HUES64 (cell line): ENCODE measurements at regions not wholly inside any gene's neighbourhood (a gene's known extent, or its start where the extent isn't known, plus 50 kb on each side); places are given as distances from the start of the nearest gene placed in this dataset.

ENCODE experiments used
- H3K27ac ChIP-seq: 2 replicates; pipeline ENCODE4 v1.7.0; 2013; ENCODE audit warnings: low read depth, low read length, inconsistent platforms
- H3K27me3 ChIP-seq: 2 replicates; pipeline ENCODE4 v1.6.1; 2013; ENCODE audit warnings: mild to moderate bottlenecking, low read length; ENCODE audit not compliant: insufficient read depth
- H3K36me3 ChIP-seq: 2 replicates; pipeline ENCODE4 v1.6.1; 2013; ENCODE audit warnings: mild to moderate bottlenecking, low read length; ENCODE audit not compliant: insufficient read depth
- H3K4me1 ChIP-seq: 2 replicates; pipeline ENCODE4 v1.6.1; 2013; ENCODE audit warnings: mild to moderate bottlenecking, low read length, moderate library complexity; ENCODE audit not compliant: insufficient read depth
- H3K4me3 ChIP-seq: 2 replicates; pipeline ENCODE4 v1.5.1; 2013; ENCODE audit warnings: mild to moderate bottlenecking, low read length, moderate library complexity
- H3K9ac ChIP-seq: 2 replicates; pipeline ENCODE4 v1.6.1; 2013; ENCODE audit warnings: mild to moderate bottlenecking, low read depth, low read length
- H3K9me3 ChIP-seq: 2 replicates; pipeline ENCODE4 v1.6.1; 2013; ENCODE audit warnings: low read depth, low read length; ENCODE audit not compliant: insufficient read depth
- WGBS: fragments of 150-250, 120-280 bp; methylation state at CpG from one replicate; pipeline ENCODE4 v1.1.7; 2013; ENCODE audit warnings: missing lambda C conversion rate; 5-methylcytosine and 5-hydroxymethylcytosine counted together

DNA sequence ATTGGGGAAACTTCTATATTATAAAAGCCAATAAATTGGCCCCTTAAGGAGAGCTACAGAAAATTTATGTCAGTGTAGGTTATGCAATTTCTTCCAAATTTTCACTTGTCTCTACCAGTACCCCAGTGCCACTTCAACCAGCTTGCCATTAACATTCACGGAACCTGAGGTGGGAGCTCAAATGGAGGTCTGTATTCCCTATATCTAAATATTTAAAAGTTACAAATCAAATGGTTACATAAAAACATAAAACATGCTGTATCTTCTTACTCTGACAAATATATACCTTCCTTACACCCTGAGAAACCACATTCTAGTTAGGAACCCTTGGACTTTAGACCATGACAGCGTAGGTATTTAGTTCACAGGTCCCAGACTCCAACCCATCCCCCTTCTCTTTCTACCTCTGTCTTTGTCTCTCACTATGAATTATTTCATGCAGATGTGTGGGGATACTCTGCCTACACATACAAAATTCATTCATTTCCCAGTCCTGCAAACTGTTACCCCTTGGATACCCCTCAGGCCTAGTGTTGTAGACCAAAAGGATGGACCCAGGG, 127.8 kb upstream of the PMFBP1 start:
- Histone ChIP-seq H3K9ac (no peak overlapping the region), H3K4me3 (no peak overlapping the region), H3K36me3 (no peaks in the 10 kb centered on the region), H3K27me3 (no peaks in the 10 kb centered on the region), H3K9me3 (0 out of 2 replicates have a peak, but pooled peaks cover 2% of the 10 kb centered on the region), H3K4me1 (0 out of 2 replicates have a peak, but pooled peaks cover 4% of the 10 kb centered on the region), H3K27ac (no peak overlapping the region)
- WGBS = 92% methylated on average over 2 of the region's 2 CpGs

DNA sequence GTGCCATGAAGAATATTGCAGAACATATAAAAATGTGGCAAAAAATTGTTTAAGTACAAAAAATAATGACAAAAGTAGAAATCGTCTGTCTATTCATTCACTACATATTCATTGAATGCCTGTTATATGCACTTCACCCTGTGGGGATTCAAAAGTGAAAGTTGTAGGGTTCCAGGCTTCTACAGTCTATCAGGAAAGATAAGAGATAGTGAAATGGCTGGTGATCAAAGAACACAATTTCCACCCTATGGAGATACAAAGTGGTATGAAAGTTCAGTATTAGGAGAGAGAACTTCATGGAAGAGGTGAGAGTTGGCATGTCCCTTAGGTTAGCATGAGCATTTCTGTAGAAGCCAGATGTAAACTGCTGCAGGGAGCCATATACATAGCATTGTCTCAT, 127.0 kb upstream of the PMFBP1 start:
- Histone ChIP-seq H3K9ac (no peak overlapping the region), H3K27me3 (no peaks in the 10 kb centered on the region), H3K4me1 (0 out of 2 replicates have a peak, but pooled peaks cover 4% of the 10 kb centered on the region), H3K36me3 (no peaks in the 10 kb centered on the region), H3K27ac (no peak overlapping the region), H3K4me3 (no peak overlapping the region), H3K9me3 (no peaks in the 10 kb centered on the region)
- WGBS = no CpG with 5 or more reads among the region's 1 CpG

DNA sequence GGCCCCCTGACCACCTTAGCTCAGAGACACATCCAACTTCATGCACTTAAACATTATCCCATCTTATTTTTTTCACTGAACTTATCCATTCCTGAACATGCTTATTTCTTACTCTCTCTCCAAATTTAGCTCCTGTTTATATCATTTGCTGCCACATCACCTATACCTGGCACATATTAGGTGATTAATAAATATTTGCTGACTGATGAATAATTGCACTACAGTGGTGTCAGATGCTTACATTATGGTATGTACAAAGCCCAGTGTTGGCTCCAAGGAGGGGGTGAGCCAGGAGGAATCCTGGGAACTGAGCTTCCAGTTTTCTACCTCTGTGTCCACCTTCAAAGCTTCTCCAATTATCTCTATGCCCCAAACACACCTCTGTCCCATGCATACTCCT, 124.0 kb upstream of the PMFBP1 start:
- no peak overlapping the region for H3K9ac ChIP-seq
- H3K4me1 ChIP-seq = no peaks in the 10 kb centered on the region
- no peak overlapping the region for H3K4me3 ChIP-seq
- no peaks in the 10 kb centered on the region for H3K27me3 ChIP-seq
- no peaks in the 10 kb centered on the region for H3K9me3 ChIP-seq
- no peaks in the 10 kb centered on the region for H3K36me3 ChIP-seq
- H3K27ac ChIP-seq = no peak overlapping the region

DNA sequence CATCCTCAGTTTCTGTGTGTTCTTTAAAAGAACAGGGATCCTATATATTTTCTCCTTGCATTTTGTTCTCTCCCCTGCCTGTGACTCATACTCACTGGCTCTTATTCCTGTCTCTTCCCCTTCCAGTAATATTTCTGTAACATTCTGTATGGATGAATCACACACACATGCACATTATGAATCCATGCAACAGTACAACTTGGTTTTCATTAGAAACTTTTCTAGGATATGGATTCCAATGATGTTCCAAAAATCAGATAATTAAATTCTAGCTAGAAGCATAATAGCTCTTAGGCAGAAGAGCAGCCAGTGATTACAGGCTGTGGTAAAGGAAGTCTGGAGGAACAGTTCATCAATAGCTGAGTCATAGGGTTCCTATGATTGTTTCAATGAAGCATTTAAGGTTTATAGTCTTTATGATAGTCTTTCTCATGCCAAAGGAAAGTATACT, 119.6 kb upstream of the PMFBP1 start:
- no peak overlapping the region for H3K27ac ChIP-seq
- H3K9me3 ChIP-seq = no peaks in the 10 kb centered on the region
- no peaks in the 10 kb centered on the region for H3K4me1 ChIP-seq
- H3K9ac ChIP-seq = no peak overlapping the region
- H3K36me3 ChIP-seq = no peaks in the 10 kb centered on the region
- H3K4me3 ChIP-seq = no peak overlapping the region
- H3K27me3 ChIP-seq = no peaks in the 10 kb centered on the region

DNA sequence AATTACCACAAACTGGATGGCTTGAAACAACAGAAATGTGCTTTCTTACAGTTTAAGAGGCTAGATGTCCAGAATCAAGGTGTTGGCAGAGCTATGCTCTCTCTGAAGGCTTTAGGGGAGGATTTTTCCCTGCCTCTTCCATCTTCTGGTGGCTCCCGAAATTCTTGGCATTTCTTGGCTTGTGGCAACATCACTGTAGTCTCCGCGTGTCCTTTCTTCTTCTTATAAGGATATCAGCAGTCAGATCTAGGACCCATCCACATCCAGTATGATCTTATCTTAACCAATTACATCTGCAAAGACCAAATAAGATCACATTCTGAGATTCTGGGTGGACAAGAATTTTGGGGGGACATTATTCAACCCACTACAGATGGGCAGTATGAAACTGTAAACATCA, 119.2 kb upstream of the PMFBP1 start:
- no peak overlapping the region for H3K27ac ChIP-seq

DNA sequence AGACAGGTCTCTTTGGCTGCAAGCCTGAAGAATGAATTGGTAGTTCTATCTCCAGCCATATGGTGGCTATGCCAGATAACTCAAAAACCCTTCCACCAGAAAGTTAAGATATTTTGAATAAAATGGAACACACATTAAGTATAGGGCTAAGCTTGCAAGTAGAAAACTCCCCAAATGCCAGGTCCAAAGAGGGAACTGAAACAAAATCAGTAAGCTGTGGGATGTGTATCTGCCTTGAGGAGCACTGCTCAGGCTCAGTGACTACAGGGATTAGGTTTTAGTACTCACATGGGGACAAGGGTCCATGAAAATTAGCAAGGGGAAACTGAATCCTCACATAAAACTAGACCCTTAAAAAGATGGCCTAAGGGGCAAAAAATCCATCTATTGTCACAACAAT, 115.7 kb upstream of the PMFBP1 start:
- no peak overlapping the region for H3K4me3 ChIP-seq
- no peak overlapping the region for H3K9ac ChIP-seq
- H3K36me3 ChIP-seq = no peaks in the 10 kb centered on the region
- peaks cover 17% of the 10 kb centered on the region for H3K4me1 ChIP-seq
- no peak overlapping the region for H3K27ac ChIP-seq
- no peaks in the 10 kb centered on the region for H3K27me3 ChIP-seq
- H3K9me3 ChIP-seq = no peaks in the 10 kb centered on the region

More for the DNA sequence above, 119.2 kb upstream of the PMFBP1 start:
- H3K9me3 ChIP-seq = no peaks in the 10 kb centered on the region
- no peak overlapping the region for H3K4me3 ChIP-seq
- H3K27me3 ChIP-seq = no peaks in the 10 kb centered on the region
- WGBS = 87% methylated on average over 3 of the region's 3 CpGs
- peaks cover 1% of the 10 kb centered on the region; the same call in 1 of the 2 replicates for H3K4me1 ChIP-seq
- no peak overlapping the region for H3K9ac ChIP-seq
- H3K36me3 ChIP-seq = no peaks in the 10 kb centered on the region

DNA sequence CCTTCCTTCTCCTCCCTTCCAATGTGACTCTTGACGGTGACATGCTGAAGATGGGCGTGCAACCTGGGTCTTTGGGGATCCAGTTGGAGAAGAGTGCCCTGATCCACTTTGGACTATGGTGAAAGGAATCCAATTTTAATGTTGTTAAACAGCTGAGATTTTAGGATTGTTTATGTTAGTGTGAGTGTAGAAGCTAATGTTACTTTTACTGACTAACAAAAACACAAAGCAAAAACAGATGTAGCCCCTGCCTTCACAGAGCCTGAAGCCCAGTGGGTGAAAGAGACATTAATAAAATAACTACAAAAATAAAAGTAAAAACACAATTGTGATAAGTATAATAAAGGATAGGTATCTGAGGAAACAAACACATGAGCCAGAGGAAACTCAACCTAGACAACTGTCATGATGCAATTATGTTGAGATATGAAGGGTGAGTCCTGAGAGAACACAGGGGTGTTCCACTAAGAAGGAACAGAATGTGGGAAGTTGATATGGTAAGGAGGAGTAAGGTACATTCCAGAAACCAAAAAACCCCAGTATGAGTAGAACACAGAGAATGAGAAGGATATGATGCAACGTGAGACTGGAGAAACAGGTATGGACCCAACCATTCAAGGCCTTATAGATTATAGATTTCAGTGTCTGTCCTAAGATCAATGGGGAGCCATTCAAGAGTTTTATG, 115.1 kb upstream of the PMFBP1 start:
- Histone ChIP-seq H3K27me3 (no peaks in the 10 kb centered on the region), H3K27ac (no peak overlapping the region), H3K4me3 (no peak overlapping the region), H3K36me3 (no peaks in the 10 kb centered on the region), H3K9me3 (no peaks in the 10 kb centered on the region), H3K9ac (no peak overlapping the region), H3K4me1 (peaks cover 17% of the 10 kb centered on the region)
- WGBS = 96% methylated on average over 3 of the region's 3 CpGs

DNA sequence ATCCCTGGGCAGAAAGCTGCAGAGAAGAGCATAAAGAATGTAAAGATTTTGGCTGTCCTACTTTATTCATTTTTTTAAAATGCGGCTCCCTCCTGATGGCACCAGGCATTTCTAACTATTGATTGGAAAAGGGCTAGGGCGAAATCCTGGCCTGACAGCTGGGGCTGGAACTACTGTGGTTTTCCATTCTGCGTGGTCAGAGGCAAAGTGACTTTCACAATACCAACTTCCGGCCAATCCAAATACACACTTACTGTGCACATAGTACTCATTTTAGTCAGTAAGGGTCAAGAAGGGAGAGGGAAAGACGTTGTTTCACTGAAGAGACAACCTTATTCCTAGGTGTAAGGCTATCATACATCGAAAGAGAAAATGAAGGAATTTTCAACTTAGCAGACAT, 113.8 kb upstream of the PMFBP1 start:
- H3K36me3 ChIP-seq = no peaks in the 10 kb centered on the region
- 85% methylated on average over 5 of the region's 6 CpGs for WGBS

DNA sequence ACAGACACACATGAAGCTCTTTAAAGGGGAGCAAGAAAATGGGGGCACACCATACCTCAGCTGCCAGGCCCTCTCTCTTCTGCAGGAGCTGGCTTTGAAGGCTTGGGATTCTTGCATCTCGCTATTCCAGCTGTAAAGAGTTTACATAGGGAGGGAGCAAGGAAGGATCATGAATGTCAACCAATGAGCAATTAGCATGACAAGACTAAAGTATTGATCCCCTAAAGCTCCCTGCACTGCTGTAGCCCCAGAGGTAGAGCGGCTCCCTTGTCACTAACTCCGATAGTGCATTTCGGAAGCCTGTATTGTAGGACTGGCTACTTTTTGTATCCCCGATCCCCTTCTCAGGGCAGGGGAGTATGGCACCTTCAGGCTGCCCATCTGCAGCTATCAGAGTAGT, 113.4 kb upstream of the PMFBP1 start:
- Histone ChIP-seq H3K4me1 (peaks cover 17% of the 10 kb centered on the region), H3K9ac (no peak overlapping the region), H3K36me3 (no peaks in the 10 kb centered on the region), H3K27ac (peak overlapping the region; percentile 42; the same call in 1 of the 2 replicates), H3K9me3 (no peaks in the 10 kb centered on the region), H3K27me3 (no peaks in the 10 kb centered on the region), H3K4me3 (no peak overlapping the region)
- 46% methylated on average over 5 of the region's 5 CpGs for WGBS

More for the DNA sequence above, 113.8 kb upstream of the PMFBP1 start:
- peak overlapping the region; percentile 42; the same call in 1 of the 2 replicates for H3K27ac ChIP-seq
- H3K9ac ChIP-seq = no peak overlapping the region
- peaks cover 17% of the 10 kb centered on the region for H3K4me1 ChIP-seq
- no peaks in the 10 kb centered on the region for H3K9me3 ChIP-seq
- no peaks in the 10 kb centered on the region for H3K27me3 ChIP-seq
- no peak overlapping the region for H3K4me3 ChIP-seq

DNA sequence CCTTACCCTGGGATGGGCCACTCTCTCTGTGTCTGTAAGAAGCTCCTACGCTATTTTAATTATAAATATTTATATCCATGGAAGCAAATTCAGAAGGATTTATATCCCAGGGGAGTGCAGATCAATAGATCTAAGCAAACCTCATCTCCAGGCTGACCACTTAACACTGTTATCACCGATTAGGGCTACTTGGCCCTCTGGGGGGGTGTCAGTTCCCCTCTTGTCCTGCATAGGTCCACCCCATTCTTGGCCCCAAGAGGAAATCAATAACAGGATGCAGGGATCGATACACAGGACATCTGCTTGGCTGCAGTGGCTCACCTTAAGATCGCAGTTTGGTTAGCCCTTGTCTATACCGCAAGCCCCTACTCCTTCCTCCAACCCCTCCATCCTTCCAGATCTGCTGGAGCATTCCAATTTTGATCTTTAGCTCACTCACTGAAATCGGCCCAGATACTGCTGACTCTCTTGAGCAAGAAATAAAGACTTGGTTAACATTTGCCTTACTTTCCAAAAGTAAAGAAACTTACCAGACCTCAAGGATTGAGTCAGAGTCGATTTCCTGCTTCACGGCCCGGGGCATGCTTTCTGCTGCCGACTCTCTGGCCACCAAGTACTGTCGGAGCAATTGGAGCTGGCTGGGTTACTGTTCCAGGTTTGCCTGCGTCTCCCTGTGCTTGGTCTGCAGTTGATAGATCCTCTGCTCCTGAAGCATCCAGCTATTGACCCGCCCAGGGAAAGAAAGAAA, 112.3 kb upstream of the PMFBP1 start:
- WGBS = 89% methylated on average over 11 of the region's 13 CpGs
- Histone ChIP-seq H3K4me1 (peaks cover 17% of the 10 kb centered on the region), H3K9me3 (no peaks in the 10 kb centered on the region), H3K36me3 (no peaks in the 10 kb centered on the region), H3K27me3 (no peaks in the 10 kb centered on the region), H3K27ac (no peak overlapping the region), H3K9ac (no peak overlapping the region), H3K4me3 (no peak overlapping the region)

DNA sequence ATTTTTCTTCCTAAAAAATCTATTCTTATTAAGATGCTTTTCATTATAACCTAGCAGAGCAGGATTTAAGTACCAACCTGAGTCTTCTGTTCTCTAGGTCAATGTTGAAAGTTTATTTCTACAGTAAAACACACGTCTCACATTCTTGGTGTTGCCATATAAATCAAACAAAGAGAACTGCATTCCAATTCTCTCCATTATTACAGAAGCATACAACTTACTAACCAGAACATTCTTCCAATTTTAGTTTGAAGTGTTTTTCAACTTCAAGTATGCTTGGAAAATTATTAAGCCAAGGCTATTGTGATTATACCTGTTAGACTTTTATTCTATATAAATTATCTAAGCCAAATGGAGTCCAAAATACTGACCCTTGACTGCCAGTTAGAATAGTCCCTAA, 110.4 kb upstream of the PMFBP1 start:
- Histone ChIP-seq H3K27me3 (no peaks in the 10 kb centered on the region), H3K4me1 (peaks cover 17% of the 10 kb centered on the region), H3K4me3 (no peak overlapping the region), H3K9ac (no peak overlapping the region), H3K36me3 (no peaks in the 10 kb centered on the region), H3K9me3 (no peaks in the 10 kb centered on the region), H3K27ac (no peak overlapping the region)
- 95% methylated on average over 1 of the region's 1 CpG for WGBS
